HG02588 (cell line): ENCODE measurements at regions not wholly inside any gene's neighbourhood (a gene's known extent, or its start where the extent isn't known, plus 50 kb on each side); places are given as distances from the start of the nearest gene placed in this dataset.

Experiments
- ATAC-seq: cut with Tn5 transposase; IDR thresholded peaks from one replicate; pipeline ENCODE4 v1.9.1; 2021; ENCODE audit warnings: mild to moderate bottlenecking, moderate library complexity; ENCODE audit not compliant: unreplicated experiment

GRCh38 chr9:106726070-106726815 is 136.7 kb upstream of the ZNF462 start:
- no peak for ATAC-seq

- ATAC-seq = no peak
Observed at GRCh38 chr9:106727969-106728368, 135.0 kb upstream of the ZNF462 start.

GRCh38 chr9:106728860-106729259 is 134.1 kb upstream of the ZNF462 start:
- ATAC-seq = no peak

GRCh38 chr9:106731910-106732309 is 131.1 kb upstream of the ZNF462 start:
- ATAC-seq = no peak

GRCh38 chr9:106733828-106734380 is 129.1 kb upstream of the ZNF462 start:
- no peak for ATAC-seq

- ATAC-seq = no peak
Observed at GRCh38 chr9:106737516-106737915, 125.5 kb upstream of the ZNF462 start.

GRCh38 chr9:106738109-106738508 is 124.9 kb upstream of the ZNF462 start:
- no peak for ATAC-seq

GRCh38 chr9:106745457-106745856 is 117.5 kb upstream of the ZNF462 start:
- no peak for ATAC-seq

GRCh38 chr9:106745876-106746275 is 117.1 kb upstream of the ZNF462 start:
- ATAC-seq = no peak

- no peak for ATAC-seq
Observed at GRCh38 chr9:106751681-106752080, 111.3 kb upstream of the ZNF462 start.

- ATAC-seq = peak; percentile 5
Observed at GRCh38 chr9:106752581-106752980, 110.4 kb upstream of the ZNF462 start.

- peak; percentile 90 for ATAC-seq
Observed at GRCh38 chr9:106753155-106753671, 109.8 kb upstream of the ZNF462 start.

- no peak for ATAC-seq
Observed at GRCh38 chr9:106755736-106756135, 107.2 kb upstream of the ZNF462 start.

- ATAC-seq = no peak
Observed at GRCh38 chr9:106757514-106757913, 105.5 kb upstream of the ZNF462 start.

- peak; percentile 89 for ATAC-seq
Observed at GRCh38 chr9:106758911-106759310, 104.1 kb upstream of the ZNF462 start.

GRCh38 chr9:106761493-106761892 is 101.5 kb upstream of the ZNF462 start:
- ATAC-seq = no peak

- no peak for ATAC-seq
Observed at GRCh38 chr9:106766616-106767015, 96.3 kb upstream of the ZNF462 start.

- no peak for ATAC-seq
Observed at GRCh38 chr9:106769331-106769730, 93.6 kb upstream of the ZNF462 start.

- ATAC-seq = no peak
Observed at GRCh38 chr9:106771608-106772007, 91.4 kb upstream of the ZNF462 start.

- ATAC-seq = no peak
Observed at GRCh38 chr9:106772523-106773290, 90.3 kb upstream of the ZNF462 start.

- ATAC-seq = no peak
Observed at GRCh38 chr9:106773750-106774149, 89.2 kb upstream of the ZNF462 start.

- ATAC-seq = no peak
Observed at GRCh38 chr9:106775960-106776359, 87.0 kb upstream of the ZNF462 start.
